ENCODE measurements at regions not wholly inside any gene's neighbourhood (a gene's known extent, or its start where the extent isn't known, plus 50 kb on each side); places are given as distances from the start of the nearest gene placed in this dataset.

- Mint-ChIP-seq H3K27ac (ENCODE audit: unreplicated experiment) (no peak overlapping the region), H3K4me3 (no peak overlapping the region), H3K9me3 (peaks cover 16% of the 10 kb centered on the region), H3K27me3 (ENCODE audit: low read depth) (no peaks in the 10 kb centered on the region), H3K36me3 (ENCODE audit: low read depth) (peaks cover 2% of the 10 kb centered on the region), H3K4me1 (no peaks in the 10 kb centered on the region)
- no peak for DNase-seq (ENCODE audit: low read depth, low spot score)
- TF ChIP-seq CTCF (conservative IDR thresholded peaks at IDR 0.05), result no peak
These were observed 783.5 kb downstream of the STPG2 start for GRCh38 chr4:97359826-97360225.

GRCh38 chr4:97360733-97361132 lies 782.5 kb downstream of the STPG2 start:
- Mint-ChIP-seq H3K27me3 (ENCODE audit: low read depth) (no peaks in the 10 kb centered on the region), H3K4me3 (no peak overlapping the region), H3K27ac (ENCODE audit: unreplicated experiment) (no peak overlapping the region), H3K4me1 (no peaks in the 10 kb centered on the region), H3K9me3 (peaks cover 16% of the 10 kb centered on the region), H3K36me3 (ENCODE audit: low read depth) (peaks cover 2% of the 10 kb centered on the region)
- DNase-seq (ENCODE audit: low read depth, low spot score), result no peak
- TF ChIP-seq CTCF (conservative IDR thresholded peaks at IDR 0.05), result no peak

- Mint-ChIP-seq H3K4me1 (no peaks in the 10 kb centered on the region), H3K4me3 (no peak overlapping the region), H3K27ac (ENCODE audit: unreplicated experiment) (no peak overlapping the region), H3K27me3 (ENCODE audit: low read depth) (no peaks in the 10 kb centered on the region), H3K36me3 (ENCODE audit: low read depth) (peaks cover under 1% of the 10 kb centered on the region), H3K9me3 (peaks cover 6% of the 10 kb centered on the region)
- no peak for DNase-seq (ENCODE audit: low read depth, low spot score)
- TF ChIP-seq CTCF (conservative IDR thresholded peaks at IDR 0.05), result no peak
These were observed 775.4 kb downstream of the STPG2 start for GRCh38 chr4:97367878-97368277.

- Mint-ChIP-seq H3K36me3 (ENCODE audit: low read depth) (no peaks in the 10 kb centered on the region), H3K4me3 (no peak overlapping the region), H3K4me1 (no peaks in the 10 kb centered on the region)
These were observed 772.7 kb downstream of the STPG2 start for GRCh38 chr4:97370568-97370967.

GRCh38 chr4:97374526-97374925 lies 768.8 kb downstream of the STPG2 start:
- no peak overlapping the region for H3K27ac Mint-ChIP-seq (ENCODE audit: unreplicated experiment)
- peaks cover 6% of the 10 kb centered on the region for H3K9me3 Mint-ChIP-seq
- no peaks in the 10 kb centered on the region for H3K4me1 Mint-ChIP-seq
- TF ChIP-seq CTCF (conservative IDR thresholded peaks at IDR 0.05), result no peak
- no peaks in the 10 kb centered on the region for H3K27me3 Mint-ChIP-seq (ENCODE audit: low read depth)
- no peaks in the 10 kb centered on the region for H3K36me3 Mint-ChIP-seq (ENCODE audit: low read depth)
- H3K4me3 Mint-ChIP-seq, result no peak overlapping the region
- no peak for DNase-seq (ENCODE audit: low read depth, low spot score)

More at GRCh38 chr4:97370568-97370967, 772.7 kb downstream of the STPG2 start:
- Mint-ChIP-seq H3K9me3 (peaks cover 3% of the 10 kb centered on the region), H3K27ac (ENCODE audit: unreplicated experiment) (no peak overlapping the region), H3K27me3 (ENCODE audit: low read depth) (no peaks in the 10 kb centered on the region)
- DNase-seq (ENCODE audit: low read depth, low spot score), result no peak
- no peak for TF ChIP-seq CTCF (conservative IDR thresholded peaks at IDR 0.05)

- H3K27me3 Mint-ChIP-seq (ENCODE audit: low read depth), result no peaks in the 10 kb centered on the region
- H3K9me3 Mint-ChIP-seq, result peaks cover 15% of the 10 kb centered on the region
- H3K4me3 Mint-ChIP-seq, result no peak overlapping the region
- TF ChIP-seq CTCF (conservative IDR thresholded peaks at IDR 0.05), result no peak
- peaks cover 4% of the 10 kb centered on the region for H3K36me3 Mint-ChIP-seq (ENCODE audit: low read depth)
- DNase-seq (ENCODE audit: low read depth, low spot score), result no peak
- H3K27ac Mint-ChIP-seq (ENCODE audit: unreplicated experiment), result no peak overlapping the region
- peaks cover 6% of the 10 kb centered on the region for H3K4me1 Mint-ChIP-seq
These were observed 756.3 kb downstream of the STPG2 start for GRCh38 chr4:97386969-97387368.

Measured in neural crest cell (in vitro differentiated cells).